ENCODE measurements at regions not wholly inside any gene's neighbourhood (a gene's known extent, or its start where the extent isn't known, plus 50 kb on each side); places are given as distances from the start of the nearest gene placed in this dataset.

DNA sequence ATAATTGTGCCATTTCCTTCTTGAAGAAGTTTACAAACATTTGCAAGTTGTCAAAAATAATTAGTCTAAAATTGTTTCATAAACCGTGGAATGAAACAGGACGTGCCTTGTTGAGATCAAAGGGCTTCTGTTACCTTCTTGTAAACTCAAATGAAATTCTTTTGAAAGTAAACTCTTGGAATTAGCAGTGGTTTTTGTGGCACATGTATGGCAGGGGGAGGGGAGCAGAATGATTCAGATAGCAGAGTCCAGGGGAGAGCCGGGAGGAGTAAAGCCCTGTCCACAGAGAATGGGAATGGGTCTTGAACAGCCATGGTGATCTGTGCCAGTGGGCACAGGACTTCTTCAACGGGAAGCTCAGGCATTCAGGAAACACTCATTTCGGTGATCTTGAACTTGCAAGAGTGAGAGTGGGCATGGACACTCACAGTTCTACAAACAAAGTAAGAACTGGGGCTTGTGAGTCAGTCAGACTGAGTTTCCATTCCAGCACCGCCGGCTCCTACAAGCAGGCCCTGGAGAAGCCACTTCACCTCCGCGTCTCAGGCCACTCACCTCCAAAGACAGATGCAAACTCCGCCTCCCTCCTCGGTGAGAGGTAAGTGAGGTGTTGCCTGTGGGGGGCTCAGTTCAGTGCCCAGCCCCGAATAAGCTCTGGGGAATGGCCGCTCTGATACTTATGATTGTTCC is 143.1 kb downstream of the CDH26 start:
- Histone ChIP-seq H3K4me1 (ENCODE audit: control insufficient read depth, insufficient read depth, low read length) (no peaks in the 10 kb centered on the region), H3K27ac (ENCODE audit: low read depth, low read length) (no peak overlapping the region), H3K9me3 (ENCODE audit: control insufficient read depth, low read length) (no peaks in the 10 kb centered on the region), H3K4me3 (ENCODE audit: low read length) (no peak overlapping the region), H3K27me3 (ENCODE audit: control insufficient read depth, insufficient read depth, low read length, poor library complexity, severe bottlenecking) (no peaks in the 10 kb centered on the region), H3K36me3 (ENCODE audit: control insufficient read depth, insufficient read depth, low read length) (no peaks in the 10 kb centered on the region), H3K9ac (ENCODE audit: extremely low read depth, low read length, poor library complexity, severe bottlenecking) (no peak overlapping the region)
- H3K27me3 Mint-ChIP-seq (ENCODE audit: insufficient read depth): peaks cover 45% of the 10 kb centered on the region
- no peak overlapping the region for H3K27ac Mint-ChIP-seq
- no peaks in the 10 kb centered on the region for H3K36me3 Mint-ChIP-seq (ENCODE audit: low read depth)
- peaks cover 7% of the 10 kb centered on the region for H3K9me3 Mint-ChIP-seq
- peaks cover 10% of the 10 kb centered on the region for H3K4me1 Mint-ChIP-seq
- no peak overlapping the region for H3K4me3 Mint-ChIP-seq
- no peak for DNase-seq
- TF ChIP-seq, protein P1, sequence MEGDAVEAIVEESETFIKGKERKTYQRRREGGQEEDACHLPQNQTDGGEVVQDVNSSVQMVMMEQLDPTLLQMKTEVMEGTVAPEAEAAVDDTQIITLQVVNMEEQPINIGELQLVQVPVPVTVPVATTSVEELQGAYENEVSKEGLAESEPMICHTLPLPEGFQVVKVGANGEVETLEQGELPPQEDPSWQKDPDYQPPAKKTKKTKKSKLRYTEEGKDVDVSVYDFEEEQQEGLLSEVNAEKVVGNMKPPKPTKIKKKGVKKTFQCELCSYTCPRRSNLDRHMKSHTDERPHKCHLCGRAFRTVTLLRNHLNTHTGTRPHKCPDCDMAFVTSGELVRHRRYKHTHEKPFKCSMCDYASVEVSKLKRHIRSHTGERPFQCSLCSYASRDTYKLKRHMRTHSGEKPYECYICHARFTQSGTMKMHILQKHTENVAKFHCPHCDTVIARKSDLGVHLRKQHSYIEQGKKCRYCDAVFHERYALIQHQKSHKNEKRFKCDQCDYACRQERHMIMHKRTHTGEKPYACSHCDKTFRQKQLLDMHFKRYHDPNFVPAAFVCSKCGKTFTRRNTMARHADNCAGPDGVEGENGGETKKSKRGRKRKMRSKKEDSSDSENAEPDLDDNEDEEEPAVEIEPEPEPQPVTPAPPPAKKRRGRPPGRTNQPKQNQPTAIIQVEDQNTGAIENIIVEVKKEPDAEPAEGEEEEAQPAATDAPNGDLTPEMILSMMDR (conservative IDR thresholded peaks at IDR 0.05): no peak
- 79 to 85% methylated on average over 5 to 13 of the region's 13 CpGs for WGBS, 2 experiments (ENCODE audit: insufficient coverage in 1 of 2, insufficient read length in 1 of 2)

DNA sequence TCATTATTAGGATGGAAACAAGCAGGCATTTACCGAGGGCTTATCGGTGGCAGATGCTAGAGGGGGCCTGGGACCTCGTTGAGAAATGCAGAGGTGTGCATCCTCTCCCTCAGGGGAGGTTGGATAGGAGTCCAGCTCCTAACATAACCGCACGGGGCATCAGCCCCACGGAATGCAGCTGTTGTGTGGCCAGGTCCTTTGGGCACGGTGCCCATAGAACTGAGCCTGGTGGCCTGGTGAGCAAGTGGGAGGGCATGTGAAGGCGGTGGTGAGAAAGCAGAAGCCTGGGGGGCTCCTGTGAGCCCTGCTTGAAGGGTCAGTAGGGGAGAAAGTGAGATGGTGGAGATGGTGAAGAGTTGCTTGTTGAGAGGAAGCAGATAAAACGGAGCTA is 143.7 kb downstream of the CDH26 start:
- TF ChIP-seq, protein P1 (conservative IDR thresholded peaks at IDR 0.05): no peak
- Mint-ChIP-seq H3K4me3 (no peak overlapping the region), H3K36me3 (ENCODE audit: low read depth) (no peaks in the 10 kb centered on the region), H3K27me3 (ENCODE audit: insufficient read depth) (peaks cover 44% of the 10 kb centered on the region), H3K9me3 (peaks cover 7% of the 10 kb centered on the region), H3K4me1 (peaks cover 10% of the 10 kb centered on the region), H3K27ac (no peak overlapping the region)
- Histone ChIP-seq H3K27ac (ENCODE audit: low read depth, low read length) (no peak overlapping the region), H3K4me1 (ENCODE audit: control insufficient read depth, insufficient read depth, low read length) (no peaks in the 10 kb centered on the region), H3K9ac (ENCODE audit: extremely low read depth, low read length, poor library complexity, severe bottlenecking) (no peak overlapping the region), H3K4me3 (ENCODE audit: low read length) (no peak overlapping the region), H3K36me3 (ENCODE audit: control insufficient read depth, insufficient read depth, low read length) (no peaks in the 10 kb centered on the region), H3K27me3 (ENCODE audit: control insufficient read depth, insufficient read depth, low read length, poor library complexity, severe bottlenecking) (no peaks in the 10 kb centered on the region), H3K9me3 (ENCODE audit: control insufficient read depth, low read length) (no peaks in the 10 kb centered on the region)
- 91 to 100% methylated on average over 1 to 9 of the region's 9 CpGs for WGBS, 2 experiments (ENCODE audit: insufficient coverage in 1 of 2, insufficient read length in 1 of 2)
- DNase-seq: no peak

DNA sequence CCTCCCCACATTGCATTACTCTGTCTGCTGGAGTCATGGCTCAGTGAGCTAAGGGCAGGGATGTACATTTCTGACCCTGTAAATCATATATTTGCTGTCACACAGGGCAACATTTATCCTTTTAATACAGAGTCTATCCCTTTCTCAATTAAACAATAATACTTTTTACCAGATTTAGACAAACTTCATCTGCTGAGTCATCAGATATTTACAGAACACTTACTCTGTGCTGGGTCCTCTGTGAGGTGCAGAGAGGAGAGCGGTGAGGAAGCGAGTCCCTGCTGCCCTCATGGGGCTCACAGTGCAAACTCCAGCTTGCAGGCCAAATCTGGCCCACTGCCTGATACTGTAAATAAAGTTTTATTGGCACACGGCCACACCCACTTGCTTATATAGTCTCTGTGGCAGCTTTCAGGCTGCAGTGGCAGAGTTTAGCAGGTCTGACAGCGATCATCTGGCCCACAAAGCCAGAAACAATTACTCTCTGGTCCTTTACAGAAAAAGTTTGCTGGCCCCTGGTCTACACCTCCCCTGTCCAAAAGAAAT is 144.5 kb downstream of the CDH26 start:
- 93% methylated on average over 4 of the region's 4 CpGs for WGBS, 2 experiments (ENCODE audit: insufficient coverage in 1 of 2, insufficient read length in 1 of 2)
- Histone ChIP-seq H3K9ac (ENCODE audit: extremely low read depth, low read length, poor library complexity, severe bottlenecking) (no peak overlapping the region), H3K27me3 (ENCODE audit: control insufficient read depth, insufficient read depth, low read length, poor library complexity, severe bottlenecking) (no peaks in the 10 kb centered on the region), H3K36me3 (ENCODE audit: control insufficient read depth, insufficient read depth, low read length) (no peaks in the 10 kb centered on the region), H3K4me1 (ENCODE audit: control insufficient read depth, insufficient read depth, low read length) (no peaks in the 10 kb centered on the region), H3K27ac (ENCODE audit: low read depth, low read length) (no peak overlapping the region), H3K9me3 (ENCODE audit: control insufficient read depth, low read length) (no peaks in the 10 kb centered on the region), H3K4me3 (ENCODE audit: low read length) (no peak overlapping the region)
- peaks cover 10% of the 10 kb centered on the region for H3K4me1 Mint-ChIP-seq
- TF ChIP-seq, protein P1 (conservative IDR thresholded peaks at IDR 0.05): no peak
- H3K4me3 Mint-ChIP-seq: no peak overlapping the region
- peaks cover 7% of the 10 kb centered on the region for H3K9me3 Mint-ChIP-seq
- DNase-seq: no peak
- no peaks in the 10 kb centered on the region for H3K36me3 Mint-ChIP-seq (ENCODE audit: low read depth)
- H3K27me3 Mint-ChIP-seq (ENCODE audit: insufficient read depth): peaks cover 52% of the 10 kb centered on the region
- H3K27ac Mint-ChIP-seq: no peak overlapping the region

Measured in endodermal cell (in vitro differentiated cells).